K562 (cell line): ENCODE measurements at regions not wholly inside any gene's neighbourhood (a gene's known extent, or its start where the extent isn't known, plus 50 kb on each side); places are given as distances from the start of the nearest gene placed in this dataset.

Source experiments
- BDP1 ChIP-seq: IDR thresholded peaks from 3 replicates; pipeline ENCODE4 v1.6.1; 2011; ENCODE audit not compliant: insufficient read length, insufficient read depth
- EP300 ChIP-seq: IDR thresholded peaks from 2 replicates; pipeline ENCODE4 v1.6.1; 2012; ENCODE audit warnings: low read length, improper control_type of control experiment
- MTA2 ChIP-seq: fragments of 450-650 bp; IDR thresholded peaks from 2 replicates; pipeline ENCODE4 v1.6.1; 2016; ENCODE audit warnings: low read depth
- PCBP2 ChIP-seq: fragments of 200-400 bp; formaldehyde crosslinking; IDR thresholded peaks from 2 replicates; pipeline ENCODE4 v1.6.1; 2018; ENCODE audit warnings: low read length, low read depth, mild to moderate bottlenecking, moderate library complexity; ENCODE audit not compliant: poor library complexity, severe bottlenecking
- SIN3A ChIP-seq, 2 experiments: fragments of 150-350 bp in 1 of 2; IDR thresholded peaks; 2 replicates each; pipeline ENCODE4 v1.6.1; 2011 to 2016; ENCODE audit warnings: borderline replicate concordance in 2 of 2, low read depth in 2 of 2, low read length in 2 of 2, mild to moderate bottlenecking in 2 of 2, moderate library complexity in 2 of 2; ENCODE audit not compliant: control insufficient read depth in 1 of 2
- TF ChIP-seq, protein P1 (sequence below): sonication (generic); formaldehyde crosslinking; IDR thresholded peaks from 2 replicates; pipeline ENCODE4 v1.8.1; 2023; ENCODE audit warnings: mild to moderate bottlenecking, missing genetic modification reagents
- TF ChIP-seq, protein P2 (sequence below): sonication (generic); formaldehyde crosslinking; IDR thresholded peaks from 2 replicates; pipeline ENCODE4 v1.8.1; 2023; ENCODE audit warnings: mild to moderate bottlenecking, missing genetic modification reagents, moderate library complexity
- TF ChIP-seq, protein P3 (sequence below), 3 experiments: IDR thresholded peaks in 2 of 3; conservative IDR thresholded peaks in 1 of 3; 2 replicates each; pipeline ENCODE4 v1.5.1; 2011 to 2012; ENCODE audit warnings: low read length in 3 of 3, mild to moderate bottlenecking in 3 of 3, control low read depth in 2 of 3, improper control_type of control experiment in 1 of 3, inconsistent platforms in 1 of 3, low read depth in 1 of 3, mixed read lengths in 1 of 3, moderate library complexity in 1 of 3; ENCODE audit not compliant: insufficient read depth in 2 of 3

DNA sequence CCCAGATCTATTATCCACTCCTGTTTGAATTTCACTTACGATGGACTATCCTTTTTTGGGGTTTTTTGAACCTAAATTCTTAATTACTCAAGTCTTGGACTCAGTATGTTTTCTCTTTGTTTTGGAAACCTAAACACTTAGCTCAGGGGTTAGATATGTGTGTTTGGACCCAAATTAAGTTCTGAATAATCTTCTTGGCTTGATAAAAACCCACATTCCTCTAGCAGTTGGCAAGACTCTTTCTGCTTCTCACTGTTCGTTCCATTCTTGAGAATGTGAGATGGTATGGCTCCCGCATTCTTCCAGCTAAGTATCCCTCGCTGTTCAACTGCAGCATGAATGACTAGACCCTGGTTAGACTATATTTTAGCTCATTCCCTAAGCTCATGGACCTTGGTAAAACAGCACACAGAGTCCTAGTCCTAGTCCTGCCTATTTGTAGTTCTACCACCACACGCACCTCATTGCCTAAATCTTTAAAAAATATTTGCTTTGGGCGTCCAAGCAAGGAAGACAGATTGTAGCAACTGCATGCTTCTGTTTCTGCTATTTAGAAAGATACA lies 860.0 kb downstream of the RPS29 start:
- TF ChIP-seq, protein P1, sequence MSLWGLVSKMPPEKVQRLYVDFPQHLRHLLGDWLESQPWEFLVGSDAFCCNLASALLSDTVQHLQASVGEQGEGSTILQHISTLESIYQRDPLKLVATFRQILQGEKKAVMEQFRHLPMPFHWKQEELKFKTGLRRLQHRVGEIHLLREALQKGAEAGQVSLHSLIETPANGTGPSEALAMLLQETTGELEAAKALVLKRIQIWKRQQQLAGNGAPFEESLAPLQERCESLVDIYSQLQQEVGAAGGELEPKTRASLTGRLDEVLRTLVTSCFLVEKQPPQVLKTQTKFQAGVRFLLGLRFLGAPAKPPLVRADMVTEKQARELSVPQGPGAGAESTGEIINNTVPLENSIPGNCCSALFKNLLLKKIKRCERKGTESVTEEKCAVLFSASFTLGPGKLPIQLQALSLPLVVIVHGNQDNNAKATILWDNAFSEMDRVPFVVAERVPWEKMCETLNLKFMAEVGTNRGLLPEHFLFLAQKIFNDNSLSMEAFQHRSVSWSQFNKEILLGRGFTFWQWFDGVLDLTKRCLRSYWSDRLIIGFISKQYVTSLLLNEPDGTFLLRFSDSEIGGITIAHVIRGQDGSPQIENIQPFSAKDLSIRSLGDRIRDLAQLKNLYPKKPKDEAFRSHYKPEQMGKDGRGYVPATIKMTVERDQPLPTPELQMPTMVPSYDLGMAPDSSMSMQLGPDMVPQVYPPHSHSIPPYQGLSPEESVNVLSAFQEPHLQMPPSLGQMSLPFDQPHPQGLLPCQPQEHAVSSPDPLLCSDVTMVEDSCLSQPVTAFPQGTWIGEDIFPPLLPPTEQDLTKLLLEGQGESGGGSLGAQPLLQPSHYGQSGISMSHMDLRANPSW (CRISPR knock-in tag), result no peak
- TF ChIP-seq EP300, result no peak
- TF ChIP-seq, protein P2, sequence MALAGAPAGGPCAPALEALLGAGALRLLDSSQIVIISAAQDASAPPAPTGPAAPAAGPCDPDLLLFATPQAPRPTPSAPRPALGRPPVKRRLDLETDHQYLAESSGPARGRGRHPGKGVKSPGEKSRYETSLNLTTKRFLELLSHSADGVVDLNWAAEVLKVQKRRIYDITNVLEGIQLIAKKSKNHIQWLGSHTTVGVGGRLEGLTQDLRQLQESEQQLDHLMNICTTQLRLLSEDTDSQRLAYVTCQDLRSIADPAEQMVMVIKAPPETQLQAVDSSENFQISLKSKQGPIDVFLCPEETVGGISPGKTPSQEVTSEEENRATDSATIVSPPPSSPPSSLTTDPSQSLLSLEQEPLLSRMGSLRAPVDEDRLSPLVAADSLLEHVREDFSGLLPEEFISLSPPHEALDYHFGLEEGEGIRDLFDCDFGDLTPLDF (CRISPR knock-in tag), result no peak
- TF ChIP-seq, protein P3, sequence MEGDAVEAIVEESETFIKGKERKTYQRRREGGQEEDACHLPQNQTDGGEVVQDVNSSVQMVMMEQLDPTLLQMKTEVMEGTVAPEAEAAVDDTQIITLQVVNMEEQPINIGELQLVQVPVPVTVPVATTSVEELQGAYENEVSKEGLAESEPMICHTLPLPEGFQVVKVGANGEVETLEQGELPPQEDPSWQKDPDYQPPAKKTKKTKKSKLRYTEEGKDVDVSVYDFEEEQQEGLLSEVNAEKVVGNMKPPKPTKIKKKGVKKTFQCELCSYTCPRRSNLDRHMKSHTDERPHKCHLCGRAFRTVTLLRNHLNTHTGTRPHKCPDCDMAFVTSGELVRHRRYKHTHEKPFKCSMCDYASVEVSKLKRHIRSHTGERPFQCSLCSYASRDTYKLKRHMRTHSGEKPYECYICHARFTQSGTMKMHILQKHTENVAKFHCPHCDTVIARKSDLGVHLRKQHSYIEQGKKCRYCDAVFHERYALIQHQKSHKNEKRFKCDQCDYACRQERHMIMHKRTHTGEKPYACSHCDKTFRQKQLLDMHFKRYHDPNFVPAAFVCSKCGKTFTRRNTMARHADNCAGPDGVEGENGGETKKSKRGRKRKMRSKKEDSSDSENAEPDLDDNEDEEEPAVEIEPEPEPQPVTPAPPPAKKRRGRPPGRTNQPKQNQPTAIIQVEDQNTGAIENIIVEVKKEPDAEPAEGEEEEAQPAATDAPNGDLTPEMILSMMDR (IDR thresholded peaks at IDR 0.05 in 2 of 3, conservative IDR thresholded peaks at IDR 0.05 in 1 of 3; ENCODE audit: insufficient read depth in 2 of 3, low read depth in 1 of 3, low read length in 3 of 3), result no peak
- no peak for TF ChIP-seq BDP1
- TF ChIP-seq PCBP2, result no peak
- TF ChIP-seq SIN3A (IDR thresholded peaks at IDR 0.05; ENCODE audit: borderline replicate concordance in 2 of 2, control insufficient read depth in 1 of 2, low read depth in 2 of 2, low read length in 2 of 2), result no peak
- TF ChIP-seq MTA2, result no peak
